ENCODE measurements at regions not wholly inside any gene's neighbourhood (a gene's known extent, or its start where the extent isn't known, plus 50 kb on each side); places are given as distances from the start of the nearest gene placed in this dataset.
"Not testable (repeated sequence)": the region's sequence is repeated elsewhere in the genome, so short reads cannot be mapped to it uniquely, and the experiment has no call there.

GRCh38 chr2:36185624-36186023, 170.0 kb upstream of the CRIM1 start:
- H3K9me3 ChIP-seq (ENCODE audit: control insufficient read depth, insufficient read depth, low read depth, low read length): no peaks in the 10 kb centered on the region
- H3K4me1 ChIP-seq (ENCODE audit: control insufficient read depth, insufficient read depth, low read length): no peaks in the 10 kb centered on the region
- ChIA-PET POLR2A (no interaction called here), CTCF (no interaction called here)
- H3K27ac ChIP-seq (ENCODE audit: extremely low read depth, low read depth, low read length): no peak overlapping the region
- H3K4me3 ChIP-seq (ENCODE audit: low read depth, low read length): no peak overlapping the region
- no peak for TF ChIP-seq OSR2 (tag by site-specific recombination; IDR thresholded peaks at IDR 0.05)
- no peaks in the 10 kb centered on the region for H3K36me3 ChIP-seq (ENCODE audit: control insufficient read depth in 2 of 2, insufficient read depth in 1 of 2, low read length in 2 of 2)

GRCh38 chr2:36184848-36185247, 170.7 kb upstream of the CRIM1 start:
- Histone ChIP-seq H3K27ac (ENCODE audit: extremely low read depth, low read depth, low read length) (no peak overlapping the region), H3K4me3 (ENCODE audit: low read depth, low read length) (no peak overlapping the region), H3K9me3 (ENCODE audit: control insufficient read depth, insufficient read depth, low read depth, low read length) (no peaks in the 10 kb centered on the region), H3K36me3 (ENCODE audit: control insufficient read depth in 2 of 2, insufficient read depth in 1 of 2, low read length in 2 of 2) (no peaks in the 10 kb centered on the region), H3K4me1 (ENCODE audit: control insufficient read depth, insufficient read depth, low read length) (no peaks in the 10 kb centered on the region)
- POLR2A ChIA-PET: no interaction called here
- CTCF ChIA-PET: no interaction called here
- no peak for TF ChIP-seq ZNF555 (tag by site-specific recombination; conservative IDR thresholded peaks at IDR 0.05)
- no peak for TF ChIP-seq ZNF501 (tag by site-specific recombination; IDR thresholded peaks at IDR 0.05)
- no peak for TF ChIP-seq EGR2 (tag by site-specific recombination; IDR thresholded peaks at IDR 0.05; ENCODE audit: low read depth)
- no peak for TF ChIP-seq ELK4 (IDR thresholded peaks at IDR 0.05; ENCODE audit: borderline replicate concordance, low read depth, low read length)

- H3K36me3 ChIP-seq (ENCODE audit: control insufficient read depth in 2 of 2, insufficient read depth in 1 of 2, low read length in 2 of 2); CTCF ChIA-PET; POLR2A ChIA-PET; H3K4me1 ChIP-seq (ENCODE audit: control insufficient read depth, insufficient read depth, low read length); H3K9me3 ChIP-seq (ENCODE audit: control insufficient read depth, insufficient read depth, low read depth, low read length); H3K4me3 ChIP-seq (ENCODE audit: low read depth, low read length); H3K27ac ChIP-seq (ENCODE audit: extremely low read depth, low read depth, low read length): not testable (repeated sequence)
Measured at GRCh38 chr2:36180789-36181482, 174.6 kb upstream of the CRIM1 start.

GRCh38 chr2:36180293-36180692, 175.3 kb upstream of the CRIM1 start:
- H3K9me3 ChIP-seq (ENCODE audit: control insufficient read depth, insufficient read depth, low read depth, low read length); H3K27ac ChIP-seq (ENCODE audit: extremely low read depth, low read depth, low read length); POLR2A ChIA-PET; CTCF ChIA-PET; H3K36me3 ChIP-seq (ENCODE audit: control insufficient read depth in 2 of 2, insufficient read depth in 1 of 2, low read length in 2 of 2); H3K4me3 ChIP-seq (ENCODE audit: low read depth, low read length); H3K4me1 ChIP-seq (ENCODE audit: control insufficient read depth, insufficient read depth, low read length): not testable (repeated sequence)

- H3K4me3 ChIP-seq (ENCODE audit: low read depth, low read length); H3K9me3 ChIP-seq (ENCODE audit: control insufficient read depth, insufficient read depth, low read depth, low read length); H3K4me1 ChIP-seq (ENCODE audit: control insufficient read depth, insufficient read depth, low read length); H3K27ac ChIP-seq (ENCODE audit: extremely low read depth, low read depth, low read length); POLR2A ChIA-PET; H3K36me3 ChIP-seq (ENCODE audit: control insufficient read depth in 2 of 2, insufficient read depth in 1 of 2, low read length in 2 of 2); CTCF ChIA-PET: not testable (repeated sequence)
Measured at GRCh38 chr2:36179668-36180269, 175.8 kb upstream of the CRIM1 start.

GRCh38 chr2:36178384-36178783, 177.2 kb upstream of the CRIM1 start:
- H3K9me3 ChIP-seq (ENCODE audit: control insufficient read depth, insufficient read depth, low read depth, low read length): no peaks in the 10 kb centered on the region
- no peaks in the 10 kb centered on the region for H3K36me3 ChIP-seq (ENCODE audit: control insufficient read depth in 2 of 2, insufficient read depth in 1 of 2, low read length in 2 of 2)
- TF ChIP-seq PRDM10 (tag by site-specific recombination; IDR thresholded peaks at IDR 0.05): no peak
- no peak for TF ChIP-seq ZNF555 (tag by site-specific recombination; conservative IDR thresholded peaks at IDR 0.05)
- TF ChIP-seq ZNF292 (tag by site-specific recombination; IDR thresholded peaks at IDR 0.05; ENCODE audit: borderline replicate concordance, low read depth): no peak
- no peak for TF ChIP-seq ZBTB26 (tag by site-specific recombination; optimal IDR thresholded peaks at IDR 0.05)
- TF ChIP-seq OVOL3 (tag by site-specific recombination; IDR thresholded peaks at IDR 0.05): no peak
- TF ChIP-seq ZNF837 (tag by site-specific recombination; IDR thresholded peaks at IDR 0.05): no peak
- no peak for TF ChIP-seq ZEB2 (tag by site-specific recombination; IDR thresholded peaks at IDR 0.05)
- no peak for TF ChIP-seq ZNF248 (tag by site-specific recombination; IDR thresholded peaks at IDR 0.05)
- no peak for TF ChIP-seq YY2 (tag by site-specific recombination; IDR thresholded peaks at IDR 0.05)
- TF ChIP-seq TRIM28 (IDR thresholded peaks at IDR 0.05; ENCODE audit: borderline replicate concordance, low read length): no peak
- ChIA-PET CTCF (no interaction called here), POLR2A (no interaction called here)
- H3K27ac ChIP-seq (ENCODE audit: extremely low read depth, low read depth, low read length): no peak overlapping the region
- H3K4me1 ChIP-seq (ENCODE audit: control insufficient read depth, insufficient read depth, low read length): no peaks in the 10 kb centered on the region
- H3K4me3 ChIP-seq (ENCODE audit: low read depth, low read length): no peak overlapping the region

Measured in HEK293 (cell line).